K562 (cell line): ENCODE measurements at regions not wholly inside any gene's neighbourhood (a gene's known extent, or its start where the extent isn't known, plus 50 kb on each side); places are given as distances from the start of the nearest gene placed in this dataset.

Experiments used
- ATF7 ChIP-seq: fragments of 450-650 bp; IDR thresholded peaks from 2 replicates; pipeline ENCODE4 v1.7.1; 2014; ENCODE audit warnings: mild to moderate bottlenecking, moderate library complexity
- GABPB1 ChIP-seq: sonication (generic); formaldehyde crosslinking; IDR thresholded peaks from 2 replicates; pipeline ENCODE4 v1.8.0; 2022; ENCODE audit warnings: mild to moderate bottlenecking, missing genetic modification reagents
- JUN ChIP-seq, 2 experiments: sonication (generic) in 1 of 2; formaldehyde crosslinking in 1 of 2; IDR thresholded peaks; 2 replicates each; pipeline versions ENCODE4 v1.6.1 to v1.8.0; 2012 to 2022; ENCODE audit warnings: borderline replicate concordance in 2 of 2, mild to moderate bottlenecking in 2 of 2, improper control_type of control experiment in 1 of 2, low read depth in 1 of 2, low read length in 1 of 2, missing genetic modification reagents in 1 of 2
- MAFK ChIP-seq: IDR thresholded peaks from 2 replicates; pipeline ENCODE4 v1.6.1; 2011; ENCODE audit warnings: low read length, improper control_type of control experiment
- MAX ChIP-seq: sonication (generic); formaldehyde crosslinking; IDR thresholded peaks from 2 replicates; pipeline ENCODE4 v1.9.0; 2022; ENCODE audit warnings: mild to moderate bottlenecking, missing genetic modification reagents
- POLR2A ChIP-seq: fragments of 450-650 bp; conservative IDR thresholded peaks from 2 replicates; pipeline ENCODE4 v1.6.1; 2016
- SETDB1 ChIP-seq: IDR thresholded peaks from one replicate; pipeline ENCODE4 v1.6.1; 2012; ENCODE audit warnings: low read length, control low read depth, inconsistent platforms
- U2AF1 ChIP-seq: fragments of 200-400 bp; formaldehyde crosslinking; optimal IDR thresholded peaks from 2 replicates; pipeline ENCODE3; 2017; ENCODE audit warnings: mild to moderate bottlenecking, low read depth, low read length, moderate library complexity
- YBX1 ChIP-seq: fragments of 450-650 bp; IDR thresholded peaks from 2 replicates; pipeline ENCODE4 v1.7.1; 2016; ENCODE audit warnings: mild to moderate bottlenecking
- ZNF3 ChIP-seq: fragments of 250-450 bp; sonication (Bioruptor Pico); IDR thresholded peaks from 2 replicates; pipeline ENCODE4 v1.5.0; 2021; ENCODE audit warnings: mild to moderate bottlenecking, moderate library complexity
- TF ChIP-seq, protein P1 (sequence below): sonication (generic); formaldehyde crosslinking; IDR thresholded peaks from 2 replicates; pipeline ENCODE4 v1.8.1; 2022; ENCODE audit warnings: missing genetic modification reagents
- TF ChIP-seq, protein P2 (sequence below), 3 experiments: IDR thresholded peaks in 2 of 3; conservative IDR thresholded peaks in 1 of 3; 2 replicates each; pipeline ENCODE4 v1.5.1; 2011 to 2012; ENCODE audit warnings: low read length in 3 of 3, mild to moderate bottlenecking in 3 of 3, control low read depth in 2 of 3, improper control_type of control experiment in 1 of 3, inconsistent platforms in 1 of 3, low read depth in 1 of 3, mixed read lengths in 1 of 3, moderate library complexity in 1 of 3; ENCODE audit not compliant: insufficient read depth in 2 of 3

DNA sequence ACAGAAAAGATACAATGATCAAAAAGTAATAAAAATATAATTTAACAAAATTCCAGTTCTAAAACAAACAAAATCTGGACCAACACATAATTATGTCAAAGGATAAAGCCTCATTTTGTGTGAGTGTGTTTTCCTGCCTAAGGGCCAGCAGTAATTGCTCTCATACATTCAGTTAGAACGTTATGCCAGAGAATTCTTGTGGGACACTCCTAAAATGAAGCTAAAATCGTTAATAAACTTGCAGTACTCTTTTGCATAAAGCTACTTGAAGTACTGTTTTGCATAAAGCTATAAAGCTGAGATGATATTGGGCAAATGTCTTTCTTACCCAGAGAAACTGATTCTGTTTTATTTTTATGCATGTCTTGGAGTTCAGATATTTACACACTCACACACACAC lies 1072.3 kb downstream of the MAT2B start:
- TF ChIP-seq POLR2A (no peak), U2AF1 (no peak), ZNF3 (CRISPR knock-in tag) (no peak), MAX (no peak), GABPB1 (CRISPR knock-in tag) (no peak), JUN (IDR thresholded peaks at IDR 0.05; ENCODE audit: borderline replicate concordance, low read depth, low read length) (no peak), JUN (CRISPR knock-in tag; IDR thresholded peaks at IDR 0.05; ENCODE audit: borderline replicate concordance) (no peak), ATF7 (no peak), MAFK (no peak), SETDB1 (no peak), YBX1 (no peak)
- TF ChIP-seq, protein P1, sequence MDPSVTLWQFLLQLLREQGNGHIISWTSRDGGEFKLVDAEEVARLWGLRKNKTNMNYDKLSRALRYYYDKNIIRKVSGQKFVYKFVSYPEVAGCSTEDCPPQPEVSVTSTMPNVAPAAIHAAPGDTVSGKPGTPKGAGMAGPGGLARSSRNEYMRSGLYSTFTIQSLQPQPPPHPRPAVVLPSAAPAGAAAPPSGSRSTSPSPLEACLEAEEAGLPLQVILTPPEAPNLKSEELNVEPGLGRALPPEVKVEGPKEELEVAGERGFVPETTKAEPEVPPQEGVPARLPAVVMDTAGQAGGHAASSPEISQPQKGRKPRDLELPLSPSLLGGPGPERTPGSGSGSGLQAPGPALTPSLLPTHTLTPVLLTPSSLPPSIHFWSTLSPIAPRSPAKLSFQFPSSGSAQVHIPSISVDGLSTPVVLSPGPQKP (CRISPR knock-in tag): no peak
- TF ChIP-seq, protein P2, sequence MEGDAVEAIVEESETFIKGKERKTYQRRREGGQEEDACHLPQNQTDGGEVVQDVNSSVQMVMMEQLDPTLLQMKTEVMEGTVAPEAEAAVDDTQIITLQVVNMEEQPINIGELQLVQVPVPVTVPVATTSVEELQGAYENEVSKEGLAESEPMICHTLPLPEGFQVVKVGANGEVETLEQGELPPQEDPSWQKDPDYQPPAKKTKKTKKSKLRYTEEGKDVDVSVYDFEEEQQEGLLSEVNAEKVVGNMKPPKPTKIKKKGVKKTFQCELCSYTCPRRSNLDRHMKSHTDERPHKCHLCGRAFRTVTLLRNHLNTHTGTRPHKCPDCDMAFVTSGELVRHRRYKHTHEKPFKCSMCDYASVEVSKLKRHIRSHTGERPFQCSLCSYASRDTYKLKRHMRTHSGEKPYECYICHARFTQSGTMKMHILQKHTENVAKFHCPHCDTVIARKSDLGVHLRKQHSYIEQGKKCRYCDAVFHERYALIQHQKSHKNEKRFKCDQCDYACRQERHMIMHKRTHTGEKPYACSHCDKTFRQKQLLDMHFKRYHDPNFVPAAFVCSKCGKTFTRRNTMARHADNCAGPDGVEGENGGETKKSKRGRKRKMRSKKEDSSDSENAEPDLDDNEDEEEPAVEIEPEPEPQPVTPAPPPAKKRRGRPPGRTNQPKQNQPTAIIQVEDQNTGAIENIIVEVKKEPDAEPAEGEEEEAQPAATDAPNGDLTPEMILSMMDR (IDR thresholded peaks at IDR 0.05 in 2 of 3, conservative IDR thresholded peaks at IDR 0.05 in 1 of 3; ENCODE audit: insufficient read depth in 2 of 3, low read depth in 1 of 3, low read length in 3 of 3): no peak
